ENCODE measurements at regions not wholly inside any gene's neighbourhood (a gene's known extent, or its start where the extent isn't known, plus 50 kb on each side); places are given as distances from the start of the nearest gene placed in this dataset.

GRCh38 chr2:238668426-238668825, 179.5 kb upstream of the TWIST2 start:
- TF ChIP-seq EGR1 (IDR thresholded peaks at IDR 0.05) (no peak), USF1 (IDR thresholded peaks at IDR 0.05) (no peak), TAF1 (IDR thresholded peaks at IDR 0.05; ENCODE audit: low read depth) (no peak), RAD21 (IDR thresholded peaks at IDR 0.05; ENCODE audit: low read depth) (no peak), FOXM1 (IDR thresholded peaks at IDR 0.05; ENCODE audit: borderline replicate concordance, low read depth) (no peak), EP300 (IDR thresholded peaks at IDR 0.05; ENCODE audit: borderline replicate concordance) (no peak), NFIC (IDR thresholded peaks at IDR 0.05) (no peak), YY1 (IDR thresholded peaks at IDR 0.05; ENCODE audit: low read depth) (no peak), CREB1 (IDR thresholded peaks at IDR 0.05; ENCODE audit: low read depth) (no peak), CEBPB (IDR thresholded peaks at IDR 0.05) (no peak), TEAD4 (IDR thresholded peaks at IDR 0.05) (no peak), ZBTB7A (IDR thresholded peaks at IDR 0.05; ENCODE audit: low read depth) (no peak)
- TF ChIP-seq, protein P1, sequence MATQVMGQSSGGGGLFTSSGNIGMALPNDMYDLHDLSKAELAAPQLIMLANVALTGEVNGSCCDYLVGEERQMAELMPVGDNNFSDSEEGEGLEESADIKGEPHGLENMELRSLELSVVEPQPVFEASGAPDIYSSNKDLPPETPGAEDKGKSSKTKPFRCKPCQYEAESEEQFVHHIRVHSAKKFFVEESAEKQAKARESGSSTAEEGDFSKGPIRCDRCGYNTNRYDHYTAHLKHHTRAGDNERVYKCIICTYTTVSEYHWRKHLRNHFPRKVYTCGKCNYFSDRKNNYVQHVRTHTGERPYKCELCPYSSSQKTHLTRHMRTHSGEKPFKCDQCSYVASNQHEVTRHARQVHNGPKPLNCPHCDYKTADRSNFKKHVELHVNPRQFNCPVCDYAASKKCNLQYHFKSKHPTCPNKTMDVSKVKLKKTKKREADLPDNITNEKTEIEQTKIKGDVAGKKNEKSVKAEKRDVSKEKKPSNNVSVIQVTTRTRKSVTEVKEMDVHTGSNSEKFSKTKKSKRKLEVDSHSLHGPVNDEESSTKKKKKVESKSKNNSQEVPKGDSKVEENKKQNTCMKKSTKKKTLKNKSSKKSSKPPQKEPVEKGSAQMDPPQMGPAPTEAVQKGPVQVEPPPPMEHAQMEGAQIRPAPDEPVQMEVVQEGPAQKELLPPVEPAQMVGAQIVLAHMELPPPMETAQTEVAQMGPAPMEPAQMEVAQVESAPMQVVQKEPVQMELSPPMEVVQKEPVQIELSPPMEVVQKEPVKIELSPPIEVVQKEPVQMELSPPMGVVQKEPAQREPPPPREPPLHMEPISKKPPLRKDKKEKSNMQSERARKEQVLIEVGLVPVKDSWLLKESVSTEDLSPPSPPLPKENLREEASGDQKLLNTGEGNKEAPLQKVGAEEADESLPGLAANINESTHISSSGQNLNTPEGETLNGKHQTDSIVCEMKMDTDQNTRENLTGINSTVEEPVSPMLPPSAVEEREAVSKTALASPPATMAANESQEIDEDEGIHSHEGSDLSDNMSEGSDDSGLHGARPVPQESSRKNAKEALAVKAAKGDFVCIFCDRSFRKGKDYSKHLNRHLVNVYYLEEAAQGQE (IDR thresholded peaks at IDR 0.05; ENCODE audit: low read depth) = no peak
- TF ChIP-seq, protein P2, sequence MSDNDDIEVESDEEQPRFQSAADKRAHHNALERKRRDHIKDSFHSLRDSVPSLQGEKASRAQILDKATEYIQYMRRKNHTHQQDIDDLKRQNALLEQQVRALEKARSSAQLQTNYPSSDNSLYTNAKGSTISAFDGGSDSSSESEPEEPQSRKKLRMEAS (IDR thresholded peaks at IDR 0.05) = no peak

Measured in Ishikawa (cell line).